Pancreas (tissue), 10 donors: ENCODE measurements at regions not wholly inside any gene's neighbourhood (a gene's known extent, or its start where the extent isn't known, plus 50 kb on each side); places are given as distances from the start of the nearest gene placed in this dataset.
A peak's percentile ranks its signal among the peaks of the same experiment; 100 is the strongest.

Experiments used
- ATAC-seq, 4 donors: fragments of 200-7000 bp; cut with Tn5 transposase; one replicate each; pipeline versions ENCODE4 v1.8.0 to v1.9.1; 2020; ENCODE audit warnings: mild to moderate bottlenecking in 4 of 4, moderate library complexity in 4 of 4
- DNase-seq, 6 donors: peaks; one replicate each; pipeline ENCODE4 v3.0.0-alpha.2; 2020
- FAIRE-seq: peaks from 2 replicates; lab custom pipeline; 2012; peaks lifted over from hg19 to GRCh38; lab: Jason Lieb, UNC
- H3K27ac ChIP-seq, 4 donors: fragments of 200-600 bp; sonication (generic); 1 replicate in 3 of 4; 2 replicates in 1 of 4; pipeline versions ENCODE4 v1.5.0 to v1.8.0; 2020
- H3K27me3 ChIP-seq, 4 donors: fragments of 200-600 bp; one replicate each; pipeline ENCODE4 v1.8.0; 2021
- H3K36me3 ChIP-seq, 3 donors: fragments of 200-600 bp; sonication (generic) in 1 of 3; one replicate each; pipeline versions ENCODE4 v1.5.0 to v1.8.0; 2020 to 2021
- H3K4me1 ChIP-seq, 3 donors: fragments of 200-600 bp; one replicate each; pipeline ENCODE4 v1.8.0; 2021
- H3K4me3 ChIP-seq, 4 donors: fragments of 200-600 bp; sonication (generic) in 2 of 4; one replicate each; pipeline versions ENCODE4 v1.5.0 to v1.8.0; 2020 to 2021
- H3K9me3 ChIP-seq, 4 donors: fragments of 200-600 bp; one replicate each; pipeline ENCODE4 v1.8.0; 2021
- WGBS, 2 donors: extraction: QIAGEN DNeasy Blood & Tissue Kit; methylation state at CpG; one replicate each; pipeline ENCODE4 v1.1.7; 2013; 5-methylcytosine and 5-hydroxymethylcytosine counted together
- intact Hi-C, 3 donors: fragments of 100-400 bp; cut with DNase I; formaldehyde crosslinking; loops; one replicate each; pipeline versions ENCODE4 v1.11.1 to v1.14.2; 2022
- TF ChIP-seq, protein P1 (sequence below), 4 donors: fragments of 200-600 bp; sonication (generic) in 3 of 4; IDR thresholded peaks; one replicate each; pipeline versions ENCODE4 v1.5.0 to v1.8.0; 2021; ENCODE audit warnings: antibody characterized with exemption in 4 of 4
- donor health status: healthy with polysubstance abuse.
- donor health status: DM: no; HTN: no; CAD: no; lungs with moderate emphysema.
- donor health status: DM: no; HTN: no; CAD: no.
- donor health status: control.
- donor health status: control.
- donor health status: Bipolar disorder and iron deficiency.
- donor health status: DM: yes; HTN: yes; CAD: no.
- donor health status: DM: no; HTN: no; CAD: no.
- donor health status: DM: no; HTN: no; CAD: no.
- donor health status: DM: yes; HTN: yes; CAD: no.

DNA sequence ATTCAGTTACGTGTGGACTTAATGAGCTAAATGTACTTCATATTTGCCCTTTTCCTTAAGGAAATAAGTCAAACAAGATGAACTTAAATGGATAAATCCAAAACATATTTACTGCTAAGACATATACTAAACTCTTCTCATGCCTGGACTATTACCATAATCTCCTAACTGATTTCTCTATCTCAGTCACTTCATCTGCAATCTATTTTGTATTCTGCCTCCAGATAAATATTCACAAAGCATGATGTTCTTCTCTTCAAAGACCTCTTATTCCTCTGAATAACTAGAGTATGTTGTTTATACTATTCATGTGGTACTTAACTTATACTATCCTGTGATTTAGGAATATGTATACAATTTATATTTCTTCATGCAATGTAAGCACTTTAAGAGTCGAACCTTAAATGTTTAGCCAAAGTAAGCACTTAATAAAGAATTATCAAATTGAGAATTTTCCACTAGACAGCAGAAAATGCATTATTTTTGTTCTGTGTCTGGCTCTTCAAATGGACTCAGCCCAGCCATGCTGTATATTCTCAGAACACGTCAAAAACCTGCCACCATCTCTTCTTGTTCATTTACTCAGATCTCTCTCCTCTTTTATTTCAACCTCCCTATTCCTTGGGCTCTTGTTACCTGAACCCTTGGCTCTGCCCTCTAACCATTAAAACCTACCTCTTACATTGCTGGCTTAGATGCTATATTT is 79.9 kb upstream of the ARHGAP28 start:
- DNase-seq, result no peak
- intact Hi-C loops, result no loop called here
- 51 to 60% methylated on average over 3 of the region's 3 CpGs for WGBS, 2 donors
- H3K4me1 ChIP-seq, result peaks cover 7 to 22% (median 17%) of the 10 kb centered on the region in 3 donors
- no peaks in the 10 kb centered on the region for H3K27me3 ChIP-seq
- TF ChIP-seq, protein P1, sequence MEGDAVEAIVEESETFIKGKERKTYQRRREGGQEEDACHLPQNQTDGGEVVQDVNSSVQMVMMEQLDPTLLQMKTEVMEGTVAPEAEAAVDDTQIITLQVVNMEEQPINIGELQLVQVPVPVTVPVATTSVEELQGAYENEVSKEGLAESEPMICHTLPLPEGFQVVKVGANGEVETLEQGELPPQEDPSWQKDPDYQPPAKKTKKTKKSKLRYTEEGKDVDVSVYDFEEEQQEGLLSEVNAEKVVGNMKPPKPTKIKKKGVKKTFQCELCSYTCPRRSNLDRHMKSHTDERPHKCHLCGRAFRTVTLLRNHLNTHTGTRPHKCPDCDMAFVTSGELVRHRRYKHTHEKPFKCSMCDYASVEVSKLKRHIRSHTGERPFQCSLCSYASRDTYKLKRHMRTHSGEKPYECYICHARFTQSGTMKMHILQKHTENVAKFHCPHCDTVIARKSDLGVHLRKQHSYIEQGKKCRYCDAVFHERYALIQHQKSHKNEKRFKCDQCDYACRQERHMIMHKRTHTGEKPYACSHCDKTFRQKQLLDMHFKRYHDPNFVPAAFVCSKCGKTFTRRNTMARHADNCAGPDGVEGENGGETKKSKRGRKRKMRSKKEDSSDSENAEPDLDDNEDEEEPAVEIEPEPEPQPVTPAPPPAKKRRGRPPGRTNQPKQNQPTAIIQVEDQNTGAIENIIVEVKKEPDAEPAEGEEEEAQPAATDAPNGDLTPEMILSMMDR (IDR thresholded peaks at IDR 0.05), result no peak
- H3K36me3 ChIP-seq, result no peaks in the 10 kb centered on the region
- FAIRE-seq, result no peak
- no peaks in the 10 kb centered on the region for H3K9me3 ChIP-seq
- ATAC-seq, result peak in 2 of 4 donors; percentile 24 to 49
- H3K27ac ChIP-seq, result no peak overlapping the region
- H3K4me3 ChIP-seq, result no peak overlapping the region

DNA sequence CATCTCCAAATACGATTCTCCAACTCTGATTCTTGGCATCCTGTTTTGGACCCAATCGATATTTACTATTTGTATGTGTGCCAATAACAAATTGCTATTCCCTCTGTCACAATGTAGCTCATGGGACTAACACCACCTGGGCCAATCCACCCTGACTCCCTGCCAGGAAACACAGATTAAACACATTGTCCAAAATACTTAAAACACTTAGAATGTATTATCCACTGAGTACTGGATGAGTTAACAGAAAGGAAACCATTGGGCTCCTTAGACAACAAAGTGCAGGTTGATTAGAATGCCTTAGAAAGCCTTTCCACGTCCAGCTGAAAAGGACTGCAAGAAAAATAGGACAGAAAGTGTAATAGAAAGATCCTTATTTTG is 79.4 kb upstream of the ARHGAP28 start:
- intact Hi-C loops, result no loop called here
- peak; percentile 57 to 80 (median 74) for DNase-seq
- Histone ChIP-seq H3K9me3 (no peaks in the 10 kb centered on the region), H3K36me3 (no peaks in the 10 kb centered on the region), H3K4me3 (no peak overlapping the region), H3K27ac (peak overlapping the region in 2 of 4 donors; percentile 36 to 46), H3K27me3 (no peaks in the 10 kb centered on the region), H3K4me1 (peaks cover 7 to 22% (median 17%) of the 10 kb centered on the region in 3 donors)
- WGBS, 2 donors, result 4 to 9% methylated on average over 3 of the region's 3 CpGs
- ATAC-seq, result peak; percentile 77 to 94 (median 82)
- TF ChIP-seq, protein P1 (IDR thresholded peaks at IDR 0.05), result no peak
- no peak for FAIRE-seq

DNA sequence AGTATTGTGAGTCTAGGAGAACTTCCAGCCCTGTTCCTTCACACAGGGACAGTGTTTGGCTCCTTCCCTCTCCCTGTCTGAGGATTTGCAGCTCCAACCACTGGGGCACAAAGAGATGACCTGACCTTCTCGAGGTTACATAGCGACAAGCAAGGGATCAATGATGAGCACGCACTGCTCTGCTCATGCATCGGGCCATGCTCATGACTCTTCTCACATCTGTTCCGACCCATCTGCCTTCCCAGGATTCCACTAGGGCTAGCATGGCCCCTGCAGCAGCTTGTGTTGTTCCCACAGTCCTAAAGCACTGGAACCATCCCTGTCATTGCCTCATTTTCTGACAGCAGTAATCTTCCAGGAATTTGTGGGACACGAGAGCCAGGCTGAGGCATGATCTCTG is 78.8 kb upstream of the ARHGAP28 start:
- no peaks in the 10 kb centered on the region for H3K9me3 ChIP-seq
- DNase-seq, result no peak
- ATAC-seq, result peak; percentile 7 to 44 (median 28)
- H3K27ac ChIP-seq, result peak overlapping the region in 2 of 4 donors; percentile 36 to 46
- no peak for FAIRE-seq
- TF ChIP-seq, protein P1 (IDR thresholded peaks at IDR 0.05), result no peak
- H3K4me1 ChIP-seq, result peaks cover 7 to 22% (median 17%) of the 10 kb centered on the region in 3 donors
- no peaks in the 10 kb centered on the region for H3K36me3 ChIP-seq
- no peak overlapping the region for H3K4me3 ChIP-seq
- 69 to 70% methylated on average over 6 of the region's 6 CpGs for WGBS, 2 donors
- intact Hi-C loops, result no loop called here
- H3K27me3 ChIP-seq, result no peaks in the 10 kb centered on the region

DNA sequence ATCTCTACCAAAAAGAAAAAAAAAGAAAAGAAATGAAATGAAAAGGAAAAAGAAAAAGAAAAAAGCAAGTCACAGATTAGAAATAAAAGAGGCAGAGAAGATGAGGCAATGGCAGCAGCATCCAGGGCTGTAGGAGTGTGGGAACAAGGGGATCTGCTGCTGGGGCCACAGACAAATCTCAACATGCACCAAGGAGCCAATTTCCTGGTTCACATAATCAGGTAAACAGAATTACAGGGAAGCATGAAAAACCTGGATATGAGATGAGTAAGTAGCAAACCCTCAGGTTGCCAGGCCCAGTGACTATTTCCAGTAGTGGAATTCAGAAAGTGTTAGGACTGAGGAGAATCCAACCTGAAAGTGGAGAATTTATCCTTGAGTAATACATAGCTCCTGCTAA is 77.4 kb upstream of the ARHGAP28 start:
- Histone ChIP-seq H3K27me3 (no peaks in the 10 kb centered on the region), H3K27ac (no peak overlapping the region), H3K9me3 (no peaks in the 10 kb centered on the region), H3K36me3 (no peaks in the 10 kb centered on the region), H3K4me3 (no peak overlapping the region), H3K4me1 (peaks cover 7 to 22% (median 17%) of the 10 kb centered on the region in 3 donors)
- intact Hi-C loops, result no loop called here
- DNase-seq (no peak), FAIRE-seq (no peak), ATAC-seq (peak in 2 of 4 donors; percentile 30)
- TF ChIP-seq, protein P1 (IDR thresholded peaks at IDR 0.05), result no peak

DNA sequence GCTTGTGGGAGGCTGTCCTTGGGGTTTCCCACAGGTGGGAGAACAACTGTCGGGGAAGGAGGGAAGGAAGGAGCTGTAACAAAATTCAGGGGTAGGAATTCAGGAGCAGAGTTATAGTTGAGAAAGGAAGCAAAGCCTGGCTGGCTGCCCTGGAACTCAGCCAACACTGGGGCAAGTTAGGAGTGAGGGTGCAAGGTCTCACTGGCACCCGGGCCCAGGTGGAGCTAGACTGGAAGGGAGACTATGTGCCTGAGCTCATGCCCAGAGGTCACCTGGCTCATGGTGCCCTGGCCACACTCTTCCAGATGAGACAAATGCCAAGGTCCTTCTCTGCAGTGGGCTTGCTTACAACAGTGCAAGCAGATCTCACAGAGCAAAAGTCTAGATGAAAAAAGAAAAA is 75.6 kb upstream of the ARHGAP28 start:
- no peak overlapping the region for H3K4me3 ChIP-seq
- no peaks in the 10 kb centered on the region for H3K27me3 ChIP-seq
- DNase-seq (peak in 5 of 6 donors; percentile 19 to 68 (median 36)), FAIRE-seq (no peak), ATAC-seq (peak in 1 of 4 donors; percentile 47)
- H3K36me3 ChIP-seq, result no peaks in the 10 kb centered on the region
- no peak overlapping the region for H3K27ac ChIP-seq
- no peaks in the 10 kb centered on the region for H3K9me3 ChIP-seq
- peaks cover 7 to 22% (median 17%) of the 10 kb centered on the region in 3 donors for H3K4me1 ChIP-seq
- TF ChIP-seq, protein P1 (IDR thresholded peaks at IDR 0.05), result no peak
- 39 to 50% methylated on average over 2 of the region's 2 CpGs for WGBS, 2 donors
- intact Hi-C loops, result no loop called here
